GM12865 (cell line): ENCODE measurements at regions not wholly inside any gene's neighbourhood (a gene's known extent, or its start where the extent isn't known, plus 50 kb on each side); places are given as distances from the start of the nearest gene placed in this dataset.

Experiments
- DNase-seq: peaks from one replicate; pipeline ENCODE4 v3.0.0; 2010; ENCODE audit warnings: low read depth
- H3K4me3 ChIP-seq: 2 replicates; pipeline ENCODE4 v1.5.1; 2011; ENCODE audit warnings: mild to moderate bottlenecking, low read depth, low read length, control low read depth
- TF ChIP-seq, protein P1 (sequence below): IDR thresholded peaks from 2 replicates; pipeline ENCODE4 v1.5.1; 2011; ENCODE audit warnings: low read length, control low read depth, low read depth, inconsistent platforms; ENCODE audit not compliant: insufficient read depth; ENCODE audit errors: missing control alignments

GRCh38 chr15:87317900-87318299 is 938.6 kb downstream of the NTRK3 start:
- TF ChIP-seq, protein P1, sequence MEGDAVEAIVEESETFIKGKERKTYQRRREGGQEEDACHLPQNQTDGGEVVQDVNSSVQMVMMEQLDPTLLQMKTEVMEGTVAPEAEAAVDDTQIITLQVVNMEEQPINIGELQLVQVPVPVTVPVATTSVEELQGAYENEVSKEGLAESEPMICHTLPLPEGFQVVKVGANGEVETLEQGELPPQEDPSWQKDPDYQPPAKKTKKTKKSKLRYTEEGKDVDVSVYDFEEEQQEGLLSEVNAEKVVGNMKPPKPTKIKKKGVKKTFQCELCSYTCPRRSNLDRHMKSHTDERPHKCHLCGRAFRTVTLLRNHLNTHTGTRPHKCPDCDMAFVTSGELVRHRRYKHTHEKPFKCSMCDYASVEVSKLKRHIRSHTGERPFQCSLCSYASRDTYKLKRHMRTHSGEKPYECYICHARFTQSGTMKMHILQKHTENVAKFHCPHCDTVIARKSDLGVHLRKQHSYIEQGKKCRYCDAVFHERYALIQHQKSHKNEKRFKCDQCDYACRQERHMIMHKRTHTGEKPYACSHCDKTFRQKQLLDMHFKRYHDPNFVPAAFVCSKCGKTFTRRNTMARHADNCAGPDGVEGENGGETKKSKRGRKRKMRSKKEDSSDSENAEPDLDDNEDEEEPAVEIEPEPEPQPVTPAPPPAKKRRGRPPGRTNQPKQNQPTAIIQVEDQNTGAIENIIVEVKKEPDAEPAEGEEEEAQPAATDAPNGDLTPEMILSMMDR: no peak
- no peak overlapping the region for H3K4me3 ChIP-seq
- no peak for DNase-seq

GRCh38 chr15:87312221-87312620 is 944.3 kb downstream of the NTRK3 start:
- DNase-seq: no peak
- TF ChIP-seq, protein P1: no peak
- H3K4me3 ChIP-seq: no peak overlapping the region

DNA sequence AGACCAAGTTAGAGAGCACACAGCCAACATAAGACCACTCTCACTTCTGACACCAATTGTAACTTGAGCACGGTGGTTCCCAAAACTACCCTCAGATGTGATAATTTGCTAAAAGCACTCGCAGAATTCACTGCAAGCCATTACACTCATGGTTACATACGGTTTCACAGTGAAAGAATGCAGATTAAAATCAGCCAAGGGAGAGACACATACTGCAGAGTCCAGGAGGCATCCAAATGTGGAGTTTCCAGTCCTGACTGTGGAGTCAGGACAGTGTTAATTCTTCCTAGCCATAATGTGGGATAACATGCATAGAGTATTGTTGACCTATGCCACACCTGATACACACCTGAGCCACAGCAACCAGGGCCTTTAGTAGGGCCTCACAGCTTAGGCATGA is 956.4 kb downstream of the NTRK3 start:
- TF ChIP-seq, protein P1: no peak
- DNase-seq: no peak
- H3K4me3 ChIP-seq: no peak overlapping the region

DNA sequence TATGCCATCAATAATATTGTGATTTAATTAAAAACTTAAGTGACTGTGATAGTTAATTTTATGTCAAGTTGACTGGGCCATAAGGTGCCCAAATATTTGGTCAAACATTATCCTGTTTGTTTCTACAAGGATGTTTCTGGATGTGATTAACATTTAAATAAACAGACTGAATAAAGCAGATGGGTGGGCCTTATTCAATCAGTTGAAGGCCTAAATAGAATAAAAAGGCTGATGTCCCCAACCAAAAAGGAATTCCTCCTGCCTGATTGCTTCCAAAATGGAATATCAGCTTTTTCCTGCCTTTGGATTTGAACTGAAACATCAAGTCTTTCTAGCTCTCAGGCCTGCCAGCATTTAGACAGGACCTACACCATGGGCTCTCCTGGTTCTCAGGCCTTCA is 961.7 kb downstream of the NTRK3 start:
- DNase-seq: no peak
- TF ChIP-seq, protein P1: no peak

DNA sequence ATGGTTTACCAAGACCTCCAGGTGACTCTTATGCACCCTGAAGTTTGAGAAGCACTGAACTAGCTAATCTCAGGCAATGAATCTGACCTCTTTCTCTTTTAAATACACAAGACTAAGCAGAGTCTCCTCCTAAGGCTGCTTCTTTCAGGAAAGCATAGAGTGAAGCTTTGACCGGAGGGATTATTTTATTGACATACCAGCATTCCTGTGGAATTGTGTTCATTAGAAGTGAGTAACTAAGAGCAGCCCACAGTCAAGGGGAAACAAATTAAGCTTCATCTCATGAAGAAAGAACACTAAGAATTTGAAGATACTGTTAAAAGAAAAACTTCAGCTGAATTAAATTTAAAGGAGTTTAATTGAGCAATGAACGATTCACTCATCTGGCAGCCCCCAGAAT is 963.5 kb downstream of the NTRK3 start:
- no peak for DNase-seq
- no peak overlapping the region for H3K4me3 ChIP-seq
- TF ChIP-seq, protein P1: no peak

More for the DNA sequence above, 961.7 kb downstream of the NTRK3 start:
- no peak overlapping the region for H3K4me3 ChIP-seq

DNA sequence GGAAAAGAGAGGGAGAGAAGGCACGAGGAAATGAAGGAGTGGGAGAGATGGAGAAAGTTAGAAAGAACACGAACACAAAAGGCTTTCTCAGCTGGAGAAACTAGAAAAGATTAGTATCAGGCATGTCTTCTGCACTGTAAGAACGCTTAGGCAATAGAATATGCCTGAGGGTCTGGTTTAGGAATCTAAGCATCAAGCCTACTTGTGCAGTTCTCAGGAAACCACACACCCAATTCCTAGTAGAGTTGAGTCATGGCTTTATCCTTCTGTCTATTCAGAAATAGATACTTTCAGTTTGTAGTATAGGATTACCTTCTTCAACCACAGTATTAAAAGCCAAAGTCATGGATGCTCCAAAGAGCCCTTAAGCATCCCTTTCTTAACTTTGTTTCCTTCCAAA is 969.4 kb downstream of the NTRK3 start:
- TF ChIP-seq, protein P1: no peak
- DNase-seq: no peak
- H3K4me3 ChIP-seq: no peak overlapping the region

DNA sequence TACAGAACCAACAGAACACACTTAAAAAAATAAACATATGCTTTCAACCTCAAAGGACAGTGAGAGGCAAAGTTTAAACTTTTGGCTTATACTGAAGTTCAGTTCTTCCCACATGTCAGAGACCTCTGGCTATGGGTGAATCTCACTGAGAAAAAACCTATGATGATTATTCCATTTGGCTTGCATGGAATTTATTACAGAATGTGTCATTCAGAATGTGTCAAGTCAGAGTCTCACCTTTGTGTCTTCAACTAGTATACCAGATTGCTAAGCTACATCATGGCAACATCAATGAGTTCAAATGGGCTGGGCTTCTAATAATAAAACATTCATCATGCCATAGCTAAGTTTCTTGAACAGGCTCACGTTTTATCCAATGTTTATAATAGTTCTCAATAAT is 987.0 kb downstream of the NTRK3 start:
- no peak for DNase-seq
- TF ChIP-seq, protein P1: no peak
- H3K4me3 ChIP-seq: no peak overlapping the region
